Activated T-helper 1 cell treated with anti-CD3 and anti-CD28 coated beads, Interleukin-12 subunit alpha, Interleukin-12 subunit beta, Interleukin-2, Interleukin-4 antibody, amounts not matched to agents 30 ng/mL and 10 ng/mL and 1 ng/mL, durations not matched to agents 14 hours and 24 hours and 36 hours (primary cell): ENCODE measurements at regions not wholly inside any gene's neighbourhood (a gene's known extent, or its start where the extent isn't known, plus 50 kb on each side); places are given as distances from the start of the nearest gene placed in this dataset.

Source experiments
- DNase-seq: peaks from one replicate; pipeline ENCODE4 v3.0.0; 2021; ENCODE audit warnings: low spot score
- H3K27ac Mint-ChIP-seq: one replicate; pipeline ENCODE4 v1.8.0; 2021; ENCODE audit warnings: mild to moderate bottlenecking, mixed read lengths
- H3K27me3 Mint-ChIP-seq: one replicate; pipeline ENCODE4 v1.8.0; 2022; ENCODE audit warnings: mild to moderate bottlenecking, moderate library complexity, mixed read lengths; ENCODE audit not compliant: insufficient read depth
- H3K36me3 Mint-ChIP-seq: one replicate; pipeline ENCODE4 v1.8.0; 2021; ENCODE audit warnings: low read depth, mixed read lengths
- H3K4me1 Mint-ChIP-seq: one replicate; pipeline ENCODE4 v1.8.0; 2021; ENCODE audit warnings: low read depth, mixed read lengths
- H3K4me3 Mint-ChIP-seq: one replicate; pipeline ENCODE4 v1.8.0; 2021; ENCODE audit warnings: mild to moderate bottlenecking, moderate library complexity, mixed read lengths
- H3K9me3 Mint-ChIP-seq: one replicate; pipeline ENCODE4 v1.8.0; 2021; ENCODE audit warnings: mixed read lengths
- intact Hi-C: fragments of 100-400 bp; cut with micrococcal nuclease; formaldehyde crosslinking; loops from one replicate; pipeline ENCODE4 v1.15.1; 2024

DNA sequence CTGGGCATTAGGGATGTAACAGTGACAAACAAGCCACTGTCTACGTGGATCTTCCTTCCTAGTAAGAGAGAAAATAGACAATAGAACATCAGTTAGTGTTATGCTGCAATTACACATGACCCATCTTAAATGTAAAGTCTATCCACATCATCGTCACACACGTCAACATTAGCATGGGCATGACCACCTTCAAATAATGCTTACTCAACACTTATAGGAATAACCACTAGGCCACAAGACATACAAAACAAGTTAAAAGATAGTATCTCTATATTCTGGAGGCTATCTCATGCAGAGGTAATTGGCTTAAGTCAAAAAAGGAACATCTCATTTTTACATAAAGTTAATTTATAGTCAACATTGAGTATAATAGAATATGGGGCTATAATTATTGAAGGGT lies 156.5 kb downstream of the MOXD1 start:
- Mint-ChIP-seq H3K9me3 (no peaks in the 10 kb centered on the region), H3K36me3 (no peaks in the 10 kb centered on the region), H3K4me3 (no peak overlapping the region), H3K4me1 (no peaks in the 10 kb centered on the region), H3K27ac (no peak overlapping the region), H3K27me3 (no peaks in the 10 kb centered on the region)
- intact Hi-C loops, result no loop called here
- no peak for DNase-seq

DNA sequence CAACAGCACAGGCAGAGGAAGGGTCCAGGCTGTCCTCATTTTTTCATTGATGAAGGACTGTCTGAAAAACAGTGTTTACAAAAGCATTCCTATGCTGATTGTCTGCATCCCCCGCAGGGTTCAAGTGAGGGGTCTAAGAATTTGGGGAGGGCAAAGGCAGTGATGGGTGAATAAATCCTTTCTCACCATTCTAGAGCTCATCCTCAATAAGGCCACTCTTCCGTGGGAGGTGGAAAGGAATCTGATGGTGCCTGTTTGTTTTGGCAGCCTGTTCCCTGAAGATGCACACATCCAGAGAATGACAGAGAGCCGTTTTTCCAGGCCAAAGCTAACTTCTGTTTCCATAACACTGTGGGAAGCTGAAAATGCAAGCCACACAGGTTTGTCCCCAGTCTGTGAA lies 164.5 kb downstream of the MOXD1 start:
- intact Hi-C loops, result no loop called here
- Mint-ChIP-seq H3K4me1 (no peaks in the 10 kb centered on the region), H3K4me3 (no peak overlapping the region), H3K27ac (no peak overlapping the region), H3K9me3 (no peaks in the 10 kb centered on the region), H3K36me3 (no peaks in the 10 kb centered on the region), H3K27me3 (no peaks in the 10 kb centered on the region)
- no peak for DNase-seq

- intact Hi-C loops, result no loop called here
- H3K36me3 Mint-ChIP-seq, result no peaks in the 10 kb centered on the region
- H3K9me3 Mint-ChIP-seq, result no peaks in the 10 kb centered on the region
- no peaks in the 10 kb centered on the region for H3K4me1 Mint-ChIP-seq
- no peak overlapping the region for H3K27ac Mint-ChIP-seq
- H3K27me3 Mint-ChIP-seq, result no peaks in the 10 kb centered on the region
- DNase-seq, result no peak
- no peak overlapping the region for H3K4me3 Mint-ChIP-seq
Observed at GRCh38 chr6:132236281-132236680, 165.0 kb downstream of the MOXD1 start.

DNA sequence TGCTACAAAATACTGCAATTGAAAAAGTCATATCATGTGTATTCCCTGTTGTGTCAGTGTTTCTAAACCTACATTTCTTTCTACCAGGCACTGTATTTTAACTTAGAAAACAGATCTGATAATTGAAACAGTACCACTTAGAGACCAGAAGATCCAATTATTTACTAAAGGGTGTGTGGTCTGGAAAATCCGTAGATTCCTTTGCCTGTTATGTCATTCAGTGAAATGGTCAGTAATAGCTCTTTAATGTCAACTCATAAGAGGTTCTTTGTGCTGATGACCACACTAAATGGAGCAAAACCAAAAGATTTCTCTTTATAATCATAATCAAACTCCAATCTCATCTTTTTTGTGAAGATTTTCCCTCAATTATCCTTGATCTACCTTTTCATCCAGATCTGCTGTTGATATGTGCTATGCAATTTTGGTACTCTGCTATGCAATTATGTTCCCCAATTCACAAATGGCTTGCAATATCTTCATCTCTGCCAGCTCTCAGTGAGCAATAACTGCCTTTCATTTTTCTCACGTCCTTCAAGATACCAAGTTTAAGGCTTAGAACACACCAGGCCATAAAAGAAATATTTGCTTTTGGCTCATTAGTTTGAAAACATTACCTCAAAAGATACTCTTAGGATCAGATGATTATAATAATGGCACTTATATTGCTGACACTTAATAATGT lies 165.5 kb downstream of the MOXD1 start:
- Mint-ChIP-seq H3K27ac (no peak overlapping the region), H3K4me1 (no peaks in the 10 kb centered on the region), H3K9me3 (no peaks in the 10 kb centered on the region), H3K4me3 (no peak overlapping the region), H3K36me3 (no peaks in the 10 kb centered on the region), H3K27me3 (no peaks in the 10 kb centered on the region)
- no peak for DNase-seq
- intact Hi-C loops, result no loop called here

- Mint-ChIP-seq H3K36me3 (no peaks in the 10 kb centered on the region), H3K27ac (no peak overlapping the region), H3K4me3 (no peak overlapping the region), H3K9me3 (no peaks in the 10 kb centered on the region), H3K27me3 (peaks cover 2% of the 10 kb centered on the region), H3K4me1 (no peaks in the 10 kb centered on the region)
- intact Hi-C loops, result no loop called here
- DNase-seq, result no peak
Observed at GRCh38 chr6:132234356-132234755, 166.9 kb downstream of the MOXD1 start.

GRCh38 chr6:132231121-132231884 lies 170.0 kb downstream of the MOXD1 start:
- Mint-ChIP-seq H3K27me3 (peaks cover 2% of the 10 kb centered on the region), H3K4me3 (no peak overlapping the region), H3K4me1 (no peaks in the 10 kb centered on the region), H3K9me3 (no peaks in the 10 kb centered on the region), H3K27ac (no peak overlapping the region), H3K36me3 (no peaks in the 10 kb centered on the region)
- no peak for DNase-seq
- intact Hi-C loops, result no loop called here

- intact Hi-C loops, result no loop called here
- H3K27me3 Mint-ChIP-seq, result peaks cover 2% of the 10 kb centered on the region
- H3K4me1 Mint-ChIP-seq, result no peaks in the 10 kb centered on the region
- H3K27ac Mint-ChIP-seq, result no peak overlapping the region
- no peaks in the 10 kb centered on the region for H3K36me3 Mint-ChIP-seq
- DNase-seq, result no peak
- no peak overlapping the region for H3K4me3 Mint-ChIP-seq
- H3K9me3 Mint-ChIP-seq, result peaks cover 5% of the 10 kb centered on the region
Observed at GRCh38 chr6:132228894-132229293, 172.4 kb downstream of the MOXD1 start.

- Mint-ChIP-seq H3K9me3 (peaks cover 5% of the 10 kb centered on the region), H3K27ac (no peak overlapping the region), H3K27me3 (peaks cover 2% of the 10 kb centered on the region), H3K4me3 (no peak overlapping the region), H3K36me3 (no peaks in the 10 kb centered on the region), H3K4me1 (no peaks in the 10 kb centered on the region)
- DNase-seq, result no peak
- intact Hi-C loops, result no loop called here
Observed at GRCh38 chr6:132227904-132228303, 173.4 kb downstream of the MOXD1 start.

DNA sequence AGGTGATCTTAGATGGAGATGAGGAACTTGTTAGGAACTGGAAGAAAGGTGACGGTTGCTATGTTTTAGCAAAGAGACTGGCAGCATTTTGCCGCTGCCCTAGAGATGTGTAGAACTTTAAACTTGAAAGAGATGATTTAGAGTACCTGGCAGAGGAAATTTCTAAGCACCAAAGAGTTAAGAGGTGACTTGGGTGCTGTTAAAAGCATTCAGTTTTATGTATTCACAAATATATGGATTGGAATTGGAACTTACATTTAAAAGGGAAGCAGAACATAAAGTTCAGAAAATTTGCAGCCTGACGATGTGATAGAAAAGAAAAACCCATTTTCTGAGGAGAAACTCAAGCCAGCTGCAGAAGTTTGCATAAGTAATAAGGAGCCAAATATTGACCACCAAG lies 176.3 kb downstream of the MOXD1 start:
- Mint-ChIP-seq H3K9me3 (peaks cover 5% of the 10 kb centered on the region), H3K4me1 (no peaks in the 10 kb centered on the region), H3K36me3 (no peaks in the 10 kb centered on the region), H3K27ac (no peak overlapping the region), H3K4me3 (no peak overlapping the region), H3K27me3 (peaks cover 2% of the 10 kb centered on the region)
- no peak for DNase-seq
- intact Hi-C loops, result no loop called here

GRCh38 chr6:132220800-132221199 lies 180.5 kb downstream of the MOXD1 start:
- intact Hi-C loops, result no loop called here
- Mint-ChIP-seq H3K27me3 (peaks cover 6% of the 10 kb centered on the region), H3K4me3 (no peak overlapping the region), H3K27ac (no peak overlapping the region), H3K36me3 (no peaks in the 10 kb centered on the region), H3K9me3 (peaks cover 5% of the 10 kb centered on the region), H3K4me1 (no peaks in the 10 kb centered on the region)
- no peak for DNase-seq

- peaks cover 4% of the 10 kb centered on the region for H3K9me3 Mint-ChIP-seq
- no peaks in the 10 kb centered on the region for H3K36me3 Mint-ChIP-seq
- no peak for DNase-seq
- no peak overlapping the region for H3K27ac Mint-ChIP-seq
- H3K4me3 Mint-ChIP-seq, result no peak overlapping the region
- H3K27me3 Mint-ChIP-seq, result peaks cover 6% of the 10 kb centered on the region
- H3K4me1 Mint-ChIP-seq, result no peaks in the 10 kb centered on the region
- intact Hi-C loops, result no loop called here
Observed at GRCh38 chr6:132219901-132220300, 181.4 kb downstream of the MOXD1 start.

- Mint-ChIP-seq H3K27ac (no peak overlapping the region), H3K4me3 (no peak overlapping the region), H3K9me3 (no peaks in the 10 kb centered on the region), H3K36me3 (no peaks in the 10 kb centered on the region), H3K4me1 (no peaks in the 10 kb centered on the region), H3K27me3 (peaks cover 6% of the 10 kb centered on the region)
- no peak for DNase-seq
- intact Hi-C loops, result loop anchor here (1.0 kb wide), 1 partner anchor 303 kb away; no protein-coding TSS in a partner anchor
Observed at GRCh38 chr6:132218059-132218696, 183.1 kb downstream of the MOXD1 start.

- no peak for DNase-seq
- no peak overlapping the region for H3K4me3 Mint-ChIP-seq
- H3K9me3 Mint-ChIP-seq, result no peaks in the 10 kb centered on the region
- intact Hi-C loops, result no loop called here
- H3K27me3 Mint-ChIP-seq, result peaks cover 6% of the 10 kb centered on the region
- no peaks in the 10 kb centered on the region for H3K4me1 Mint-ChIP-seq
- no peak overlapping the region for H3K27ac Mint-ChIP-seq
- no peaks in the 10 kb centered on the region for H3K36me3 Mint-ChIP-seq
Observed at GRCh38 chr6:132215805-132216204, 185.5 kb downstream of the MOXD1 start.
